ENCODE measurements at regions not wholly inside any gene's neighbourhood (a gene's known extent, or its start where the extent isn't known, plus 50 kb on each side); places are given as distances from the start of the nearest gene placed in this dataset.

DNA sequence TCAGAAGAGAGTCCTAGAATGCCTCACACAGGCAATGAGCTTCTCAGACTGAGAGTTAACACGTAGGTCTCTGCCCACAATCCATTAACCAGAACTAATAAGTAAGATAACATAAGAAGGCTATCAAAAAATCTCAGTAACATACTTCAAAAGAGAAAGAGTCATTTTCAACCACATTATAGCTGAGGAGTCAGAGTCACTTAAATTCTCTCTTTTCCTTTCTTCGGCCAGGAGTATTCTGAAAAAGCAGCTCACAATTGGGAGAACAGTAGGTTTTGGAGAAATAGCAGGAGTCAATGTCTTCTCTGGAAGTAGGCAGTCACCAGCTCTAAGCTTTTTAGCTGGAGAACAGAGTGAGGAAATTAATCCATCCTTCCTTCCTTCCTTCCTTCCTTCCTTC is 1364.4 kb upstream of the NXPH2 start:
- H3K36me3 ChIP-seq (ENCODE audit: insufficient read depth, low read length), result no peaks in the 10 kb centered on the region

DNA sequence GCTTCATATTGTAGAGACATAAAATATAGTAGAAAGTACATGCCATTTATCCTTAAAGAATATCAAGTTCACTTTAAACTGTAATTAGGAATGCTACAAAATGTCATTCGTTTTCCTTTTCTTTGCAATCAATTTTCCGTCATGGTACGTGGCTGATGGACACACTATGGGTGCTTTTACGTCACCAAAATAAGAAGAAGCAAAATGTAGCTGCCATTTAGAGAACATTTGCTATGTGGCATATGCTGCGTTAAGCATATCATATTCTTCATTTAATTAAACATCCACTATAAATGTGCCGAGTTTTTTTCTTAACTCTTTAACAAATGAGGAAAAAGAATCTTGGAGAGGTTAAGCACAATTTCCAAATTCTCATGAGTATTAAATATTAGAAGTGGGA is 1358.5 kb upstream of the NXPH2 start:
- no peak for DNase-seq
- Histone ChIP-seq H2AFZ (ENCODE audit: low read depth, low read length) (no peak overlapping the region), H3K79me2 (ENCODE audit: insufficient read depth, low read length) (no peaks in the 10 kb centered on the region), H3K9ac (ENCODE audit: low read depth, low read length) (no peak overlapping the region), H3K27ac (ENCODE audit: low read length) (no peak overlapping the region), H3K9me3 (ENCODE audit: insufficient read depth, low read length, severe bottlenecking) (no peaks in the 10 kb centered on the region), H4K20me1 (ENCODE audit: insufficient read depth, low read length) (no peaks in the 10 kb centered on the region), H3K27me3 (ENCODE audit: insufficient read depth, low read length, poor library complexity) (no peaks in the 10 kb centered on the region), H3K4me2 (ENCODE audit: insufficient read depth, low read length) (no peak overlapping the region), H3K4me3 (ENCODE audit: low read depth in 1 of 2, low read length in 2 of 2) (no peak overlapping the region), H3K36me3 (ENCODE audit: insufficient read depth, low read length) (no peaks in the 10 kb centered on the region), H3K4me1 (ENCODE audit: insufficient read depth, low read length) (no peaks in the 10 kb centered on the region)
- no peak for ATAC-seq (ENCODE audit: insufficient read depth, low read depth)
- TF ChIP-seq CTCF (IDR thresholded peaks at IDR 0.05; ENCODE audit: borderline replicate concordance, extremely low read depth, low read length, poor library complexity, severe bottlenecking), result no peak
- no peak for TF ChIP-seq EZH2 (IDR thresholded peaks at IDR 0.05; ENCODE audit: borderline replicate concordance, low read depth, low read length, severe bottlenecking)

More for the DNA sequence above, 1364.4 kb upstream of the NXPH2 start:
- TF ChIP-seq CTCF (IDR thresholded peaks at IDR 0.05; ENCODE audit: borderline replicate concordance, extremely low read depth, low read length, poor library complexity, severe bottlenecking) (no peak), EZH2 (IDR thresholded peaks at IDR 0.05; ENCODE audit: borderline replicate concordance, low read depth, low read length, severe bottlenecking) (no peak)
- Histone ChIP-seq H2AFZ (ENCODE audit: low read depth, low read length) (no peak overlapping the region), H3K9me3 (ENCODE audit: insufficient read depth, low read length, severe bottlenecking) (no peaks in the 10 kb centered on the region), H3K9ac (ENCODE audit: low read depth, low read length) (no peak overlapping the region), H3K4me2 (ENCODE audit: insufficient read depth, low read length) (no peak overlapping the region), H3K79me2 (ENCODE audit: insufficient read depth, low read length) (no peaks in the 10 kb centered on the region), H3K27ac (ENCODE audit: low read length) (no peak overlapping the region), H3K27me3 (ENCODE audit: insufficient read depth, low read length, poor library complexity) (no peaks in the 10 kb centered on the region), H3K4me1 (ENCODE audit: insufficient read depth, low read length) (no peaks in the 10 kb centered on the region), H4K20me1 (ENCODE audit: insufficient read depth, low read length) (no peaks in the 10 kb centered on the region), H3K4me3 (ENCODE audit: low read depth in 1 of 2, low read length in 2 of 2) (no peak overlapping the region)
- DNase-seq (no peak), ATAC-seq (ENCODE audit: insufficient read depth, low read depth) (no peak)

DNA sequence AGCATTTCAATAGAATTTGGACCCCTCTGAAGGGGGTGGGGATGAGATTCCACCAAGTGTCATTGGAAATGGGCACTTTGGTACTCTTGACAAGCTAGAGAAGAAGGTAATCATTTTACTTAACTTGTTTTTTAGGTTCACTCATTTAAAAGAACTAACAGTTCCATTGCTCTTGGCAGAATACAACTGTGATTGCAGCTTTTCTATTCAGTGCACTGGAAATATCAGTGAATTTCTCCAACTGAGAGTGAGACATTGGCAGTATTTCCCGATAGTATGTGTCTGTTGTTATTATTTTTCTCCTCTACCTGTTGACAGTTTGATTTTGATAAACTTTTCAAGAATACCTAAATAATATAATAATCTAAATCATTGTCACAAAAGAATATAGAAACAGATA is 1356.7 kb upstream of the NXPH2 start:
- no peak overlapping the region for H2AFZ ChIP-seq (ENCODE audit: low read depth, low read length)
- no peak for DNase-seq

More for the DNA sequence above, 1356.7 kb upstream of the NXPH2 start:
- Histone ChIP-seq H3K4me2 (ENCODE audit: insufficient read depth, low read length) (no peak overlapping the region), H3K4me1 (ENCODE audit: insufficient read depth, low read length) (no peaks in the 10 kb centered on the region), H3K9me3 (ENCODE audit: insufficient read depth, low read length, severe bottlenecking) (no peaks in the 10 kb centered on the region), H3K27ac (ENCODE audit: low read length) (no peak overlapping the region), H3K4me3 (ENCODE audit: low read depth in 1 of 2, low read length in 2 of 2) (no peak overlapping the region), H4K20me1 (ENCODE audit: insufficient read depth, low read length) (no peaks in the 10 kb centered on the region), H3K9ac (ENCODE audit: low read depth, low read length) (no peak overlapping the region), H3K79me2 (ENCODE audit: insufficient read depth, low read length) (no peaks in the 10 kb centered on the region), H3K27me3 (ENCODE audit: insufficient read depth, low read length, poor library complexity) (no peaks in the 10 kb centered on the region), H3K36me3 (ENCODE audit: insufficient read depth, low read length) (no peaks in the 10 kb centered on the region)
- no peak for TF ChIP-seq CTCF (IDR thresholded peaks at IDR 0.05; ENCODE audit: borderline replicate concordance, extremely low read depth, low read length, poor library complexity, severe bottlenecking)
- no peak for TF ChIP-seq EZH2 (IDR thresholded peaks at IDR 0.05; ENCODE audit: borderline replicate concordance, low read depth, low read length, severe bottlenecking)
- no peak for ATAC-seq (ENCODE audit: insufficient read depth, low read depth)

All from DND-41 (cell line).